Colonic mucosa (tissue), 4 donors: ENCODE measurements at regions not wholly inside any gene's neighbourhood (a gene's known extent, or its start where the extent isn't known, plus 50 kb on each side); places are given as distances from the start of the nearest gene placed in this dataset.

ENCODE experiments used
- DNase-seq: peaks from one replicate; pipeline ENCODE4 v3.0.0-alpha.2; 2020
- H3K27ac ChIP-seq: fragments of 200-600 bp; one replicate; pipeline ENCODE4 v1.8.0; 2021
- H3K27me3 ChIP-seq: fragments of 200-600 bp; one replicate; pipeline ENCODE4 v1.8.0; 2021
- H3K36me3 ChIP-seq: fragments of 200-600 bp; one replicate; pipeline ENCODE4 v1.8.0; 2021
- H3K4me1 ChIP-seq: fragments of 200-600 bp; one replicate; pipeline ENCODE4 v1.8.0; 2021; ENCODE audit warnings: mild to moderate bottlenecking
- H3K4me3 ChIP-seq: fragments of 200-600 bp; one replicate; pipeline ENCODE4 v1.8.0; 2021
- H3K9ac ChIP-seq, 2 donors: one replicate each; pipeline ENCODE4 v1.7.0; 2013; ENCODE audit warnings: control low read depth in 2 of 2, low read depth in 2 of 2, low read length in 2 of 2
- H3K9me3 ChIP-seq: fragments of 200-600 bp; one replicate; pipeline ENCODE4 v1.8.0; 2021
- intact Hi-C: fragments of 100-400 bp; cut with DNase I; formaldehyde crosslinking; loops from one replicate; pipeline ENCODE4 v1.14.1; 2022
- TF ChIP-seq, protein P1 (sequence below): fragments of 200-600 bp; IDR thresholded peaks from one replicate; pipeline ENCODE4 v1.8.0; 2022; ENCODE audit warnings: antibody characterized with exemption, mild to moderate bottlenecking
- donor health status: healthy.
- donor health status: DM: no; HTN: no; CAD: no.
- donor health status: DM: no; HTN: no; CAD: no.

DNA sequence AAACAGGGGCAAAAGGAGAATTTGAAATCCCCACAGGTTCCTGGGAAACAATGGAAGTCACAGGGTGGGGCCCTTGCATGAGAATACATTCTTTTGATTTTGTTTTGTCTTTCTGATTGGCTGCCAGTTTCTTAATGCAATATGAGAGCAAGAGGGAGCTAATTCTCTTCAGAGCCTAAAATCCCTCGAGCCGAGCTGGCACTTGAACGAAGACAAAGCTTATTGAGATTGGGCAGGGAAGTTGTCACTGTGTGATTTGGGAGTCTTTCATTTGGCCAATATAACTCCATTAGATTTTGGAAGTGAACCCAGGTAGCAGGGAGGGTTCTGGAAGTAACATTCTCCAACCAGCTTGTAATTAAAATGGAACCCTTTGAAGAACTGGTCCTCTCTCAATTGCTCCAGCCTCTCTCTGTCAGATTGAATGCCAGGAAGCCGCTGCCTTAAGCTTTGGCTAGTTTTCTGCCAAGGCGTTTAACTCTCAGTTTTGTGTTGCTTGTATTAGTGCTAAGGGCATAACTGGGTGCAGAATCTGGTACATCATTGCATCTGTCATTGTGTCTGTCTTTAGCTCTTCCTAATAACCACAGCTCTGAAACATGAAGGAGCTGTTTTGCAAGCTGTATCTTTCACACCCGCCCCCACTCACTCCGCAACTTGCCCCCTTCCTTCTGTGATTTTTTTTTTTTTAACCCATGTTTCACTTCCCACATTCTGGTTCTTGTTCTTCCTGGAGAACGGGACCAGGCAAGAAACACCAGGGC, 272.0 kb downstream of the MAF start:
- H3K4me1 ChIP-seq: no peaks in the 10 kb centered on the region
- H3K27ac ChIP-seq: no peak overlapping the region
- H3K36me3 ChIP-seq: no peaks in the 10 kb centered on the region
- intact Hi-C loops: no loop called here
- H3K9me3 ChIP-seq: no peaks in the 10 kb centered on the region
- H3K9ac ChIP-seq: no peak overlapping the region
- DNase-seq: no peak
- TF ChIP-seq, protein P1, sequence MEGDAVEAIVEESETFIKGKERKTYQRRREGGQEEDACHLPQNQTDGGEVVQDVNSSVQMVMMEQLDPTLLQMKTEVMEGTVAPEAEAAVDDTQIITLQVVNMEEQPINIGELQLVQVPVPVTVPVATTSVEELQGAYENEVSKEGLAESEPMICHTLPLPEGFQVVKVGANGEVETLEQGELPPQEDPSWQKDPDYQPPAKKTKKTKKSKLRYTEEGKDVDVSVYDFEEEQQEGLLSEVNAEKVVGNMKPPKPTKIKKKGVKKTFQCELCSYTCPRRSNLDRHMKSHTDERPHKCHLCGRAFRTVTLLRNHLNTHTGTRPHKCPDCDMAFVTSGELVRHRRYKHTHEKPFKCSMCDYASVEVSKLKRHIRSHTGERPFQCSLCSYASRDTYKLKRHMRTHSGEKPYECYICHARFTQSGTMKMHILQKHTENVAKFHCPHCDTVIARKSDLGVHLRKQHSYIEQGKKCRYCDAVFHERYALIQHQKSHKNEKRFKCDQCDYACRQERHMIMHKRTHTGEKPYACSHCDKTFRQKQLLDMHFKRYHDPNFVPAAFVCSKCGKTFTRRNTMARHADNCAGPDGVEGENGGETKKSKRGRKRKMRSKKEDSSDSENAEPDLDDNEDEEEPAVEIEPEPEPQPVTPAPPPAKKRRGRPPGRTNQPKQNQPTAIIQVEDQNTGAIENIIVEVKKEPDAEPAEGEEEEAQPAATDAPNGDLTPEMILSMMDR: no peak
- no peaks in the 10 kb centered on the region for H3K27me3 ChIP-seq
- no peak overlapping the region for H3K4me3 ChIP-seq

DNA sequence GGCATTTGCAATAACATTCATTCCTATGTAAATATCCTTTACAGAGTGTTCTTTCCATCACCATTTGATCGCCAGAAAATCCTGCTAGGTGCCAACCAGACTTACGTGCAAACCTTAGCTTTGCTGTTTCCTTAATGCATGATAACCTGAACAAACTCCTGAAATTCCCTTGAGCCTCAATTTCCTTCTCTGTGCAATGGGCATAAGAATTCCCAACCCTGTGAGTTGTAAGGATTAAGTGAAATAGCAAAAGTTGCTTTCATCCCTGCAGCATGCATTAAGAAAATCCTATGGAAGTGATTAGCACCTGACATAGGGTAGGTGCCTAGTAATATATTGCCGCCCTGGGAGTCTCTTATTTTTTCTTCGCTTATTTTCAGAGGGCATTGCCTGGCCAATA, 272.7 kb downstream of the MAF start:
- TF ChIP-seq, protein P1: no peak
- Histone ChIP-seq H3K27ac (no peak overlapping the region), H3K36me3 (no peaks in the 10 kb centered on the region), H3K9ac (no peak overlapping the region), H3K4me1 (no peaks in the 10 kb centered on the region), H3K9me3 (no peaks in the 10 kb centered on the region), H3K27me3 (no peaks in the 10 kb centered on the region), H3K4me3 (no peak overlapping the region)
- intact Hi-C loops: no loop called here
- DNase-seq: no peak

DNA sequence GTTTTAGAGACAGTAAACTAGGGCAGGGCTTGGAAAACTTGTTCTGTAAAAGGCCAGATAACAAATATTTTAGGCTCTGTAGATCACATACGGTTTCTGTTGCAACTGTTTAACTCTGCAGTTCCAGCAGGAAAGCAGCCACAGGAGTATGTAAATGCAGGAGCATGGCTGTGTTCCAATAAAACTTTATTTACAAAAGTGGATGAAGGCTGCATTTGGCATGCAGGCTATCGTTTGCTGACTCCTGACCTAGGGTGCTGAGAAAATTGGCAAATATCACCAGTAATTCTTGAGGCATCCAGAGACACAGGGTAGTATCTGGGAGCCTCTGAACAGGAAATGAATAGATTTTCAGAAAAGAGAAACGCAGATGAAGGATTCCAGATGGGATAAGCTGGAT, 274.0 kb downstream of the MAF start:
- no peaks in the 10 kb centered on the region for H3K9me3 ChIP-seq
- TF ChIP-seq, protein P1: no peak

DNA sequence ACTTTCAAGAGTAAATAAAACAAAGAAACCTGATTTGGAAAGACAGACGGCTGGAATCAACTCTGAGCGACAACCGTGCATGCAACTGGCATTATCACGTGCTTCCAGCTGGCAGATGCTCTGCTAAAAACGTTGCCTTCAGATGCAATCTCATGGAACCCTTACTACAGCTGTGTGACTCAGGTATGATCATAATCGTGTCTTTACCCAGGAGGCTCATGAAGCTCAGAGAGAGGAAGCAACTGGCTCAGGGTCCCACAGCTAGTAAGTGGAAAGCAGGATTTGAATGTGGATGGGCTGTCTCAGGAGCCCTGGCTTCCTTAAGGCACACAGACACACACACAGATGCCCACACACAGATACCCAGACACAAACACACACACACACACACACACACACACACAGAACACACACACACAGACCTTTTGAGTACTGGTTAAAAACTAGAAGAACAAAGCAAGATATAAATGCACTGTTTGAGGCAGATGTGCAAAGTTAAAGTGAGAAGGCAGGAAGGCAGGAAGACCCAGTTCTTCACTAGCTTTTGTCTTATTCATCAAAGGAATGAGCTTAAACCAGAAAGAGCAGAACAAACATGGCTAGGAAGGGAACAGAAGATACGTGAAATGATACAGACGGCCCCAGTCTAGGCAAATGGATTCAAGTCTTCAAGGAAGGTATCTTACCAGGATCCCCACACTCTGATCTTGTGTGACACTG, 275.2 kb downstream of the MAF start:
- no peak overlapping the region for H3K27ac ChIP-seq
- H3K4me3 ChIP-seq: no peak overlapping the region
- H3K36me3 ChIP-seq: no peaks in the 10 kb centered on the region
- H3K27me3 ChIP-seq: no peaks in the 10 kb centered on the region
- no peaks in the 10 kb centered on the region for H3K9me3 ChIP-seq
- H3K9ac ChIP-seq: no peak overlapping the region
- H3K4me1 ChIP-seq: no peaks in the 10 kb centered on the region
- no peak for DNase-seq
- TF ChIP-seq, protein P1: no peak
- intact Hi-C loops: no loop called here

More for the DNA sequence above, 274.0 kb downstream of the MAF start:
- DNase-seq: no peak
- no peak overlapping the region for H3K4me3 ChIP-seq
- H3K27me3 ChIP-seq: no peaks in the 10 kb centered on the region
- no peak overlapping the region for H3K27ac ChIP-seq
- no peaks in the 10 kb centered on the region for H3K36me3 ChIP-seq
- no peaks in the 10 kb centered on the region for H3K4me1 ChIP-seq
- intact Hi-C loops: no loop called here
- no peak overlapping the region for H3K9ac ChIP-seq

DNA sequence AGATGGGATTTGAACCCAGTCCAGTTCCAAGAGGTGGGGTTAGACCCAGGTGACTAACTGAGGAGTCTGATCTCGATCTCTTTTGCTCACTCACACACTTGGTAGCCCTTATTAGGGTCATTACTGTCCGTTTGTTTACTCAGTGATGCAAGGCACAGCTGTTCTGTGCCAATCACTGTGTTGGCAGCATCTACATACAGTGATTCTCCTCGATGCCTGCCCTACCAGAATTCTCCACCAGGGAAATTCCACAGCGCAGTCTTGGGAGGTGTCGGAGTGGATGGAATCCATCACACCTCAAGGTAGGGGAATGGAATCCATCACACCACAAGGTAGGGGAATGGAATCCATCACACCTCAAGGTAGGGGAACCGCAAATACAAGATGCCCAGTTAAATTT, 279.6 kb downstream of the MAF start:
- H3K9me3 ChIP-seq: no peaks in the 10 kb centered on the region
- no peaks in the 10 kb centered on the region for H3K4me1 ChIP-seq
- H3K4me3 ChIP-seq: no peak overlapping the region
- TF ChIP-seq, protein P1: no peak
- no peaks in the 10 kb centered on the region for H3K27me3 ChIP-seq
- H3K27ac ChIP-seq: no peak overlapping the region
- H3K36me3 ChIP-seq: no peaks in the 10 kb centered on the region
- intact Hi-C loops: no loop called here
- no peak overlapping the region for H3K9ac ChIP-seq
- no peak for DNase-seq
